Left renal pelvis (tissue), 4 donors: ENCODE measurements at regions not wholly inside any gene's neighbourhood (a gene's known extent, or its start where the extent isn't known, plus 50 kb on each side); places are given as distances from the start of the nearest gene placed in this dataset.
"Not testable (repeated sequence)": the region's sequence is repeated elsewhere in the genome, so short reads cannot be mapped to it uniquely, and the experiment has no call there.

Experiments
- DNase-seq, 4 donors: peaks; one replicate each; pipeline ENCODE4 v3.0.0-alpha.2; 2013; ENCODE audit warnings: low read depth in 4 of 4, low spot score in 3 of 4

DNA sequence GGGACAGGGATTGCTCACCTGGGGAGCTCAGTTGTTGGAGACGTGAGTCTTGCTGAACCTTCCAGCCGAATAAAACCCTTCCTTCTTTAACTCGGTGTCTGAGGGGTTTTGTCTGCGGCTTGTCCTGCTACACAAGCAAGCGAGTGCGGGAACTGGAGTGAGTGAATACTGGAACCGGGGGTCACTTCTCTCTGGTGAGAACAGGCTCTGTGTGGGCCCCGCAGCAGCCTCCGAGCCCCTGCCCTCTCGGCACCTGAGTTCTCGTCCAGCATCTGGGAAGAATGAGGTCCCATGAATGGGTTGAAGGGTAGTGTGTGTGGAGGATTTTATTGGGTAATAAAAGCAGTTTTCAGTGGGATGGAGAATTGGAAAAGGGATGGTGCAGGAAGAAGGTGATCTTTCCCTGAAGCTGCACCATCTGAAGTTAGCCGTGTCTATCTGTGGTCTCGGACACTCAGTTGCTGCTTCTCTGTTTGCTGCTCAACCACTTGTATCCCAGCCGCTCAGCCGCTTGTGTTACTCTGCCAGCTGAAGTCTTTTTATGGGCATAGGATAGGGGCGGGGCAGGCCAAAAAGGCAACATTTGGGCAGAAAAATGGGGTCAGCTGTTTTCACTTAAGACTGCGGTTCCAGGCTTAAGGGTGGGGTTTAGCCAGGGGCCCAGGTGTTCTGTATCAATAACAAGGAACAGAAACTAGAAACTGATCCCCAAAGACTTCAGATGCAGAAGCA is 450.6 kb upstream of the CAMK1G start:
- DNase-seq = no peak

DNA sequence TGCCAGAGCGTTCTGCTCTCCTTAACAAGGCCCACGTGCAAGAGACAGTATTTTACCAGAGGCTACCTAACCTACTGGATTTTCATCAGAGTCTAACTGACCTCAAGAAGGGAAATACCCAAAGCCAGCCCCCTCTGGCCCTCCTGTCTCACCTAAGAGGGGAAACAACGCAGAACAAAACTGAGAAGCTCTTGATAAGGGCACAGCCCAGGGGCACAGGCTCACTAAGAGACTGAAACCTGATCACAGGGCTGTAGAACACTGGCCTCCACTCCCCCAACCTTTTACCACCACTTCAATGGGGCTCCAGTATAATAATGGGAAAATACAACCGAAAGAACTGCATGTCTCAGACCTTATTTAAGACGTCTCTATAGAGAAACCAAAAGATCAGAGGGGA is 449.5 kb upstream of the CAMK1G start:
- no peak for DNase-seq

DNA sequence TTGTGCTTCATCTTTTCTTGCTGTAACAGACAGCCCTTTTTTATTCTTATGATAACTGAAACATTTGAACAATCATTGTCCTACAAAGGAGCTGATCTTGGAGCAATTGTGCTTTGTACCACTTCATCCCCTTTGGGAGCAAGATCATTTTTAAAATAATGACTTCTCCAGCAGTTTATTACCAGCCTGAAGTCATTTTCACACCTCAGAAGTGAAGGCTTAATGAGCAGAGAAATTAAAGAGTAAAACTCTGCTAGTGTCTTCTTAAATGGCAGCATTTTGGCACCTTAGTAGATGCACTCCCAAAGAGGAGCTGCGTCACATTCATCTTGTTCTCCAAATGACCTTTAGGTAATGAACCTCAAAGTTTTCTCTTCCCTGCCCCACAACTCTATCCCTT is 439.6 kb upstream of the CAMK1G start:
- DNase-seq = no peak

DNA sequence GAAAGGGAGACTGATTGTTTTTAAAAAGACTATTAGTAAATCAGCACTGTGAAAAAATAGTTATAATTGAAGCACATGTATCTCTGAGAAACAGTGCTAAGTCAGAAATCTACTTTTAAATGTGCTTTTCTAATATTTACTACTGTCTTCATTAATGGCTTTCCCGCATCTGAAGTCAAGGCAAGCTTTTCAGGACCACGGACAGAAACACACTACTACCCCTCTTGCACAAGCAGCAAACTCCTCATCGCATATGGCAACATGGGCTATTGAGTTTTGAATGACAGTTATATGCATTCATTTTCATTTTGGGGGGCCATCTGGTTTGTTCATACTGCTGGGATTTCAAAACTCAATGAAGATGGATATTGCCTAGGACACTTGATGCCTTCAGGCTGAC is 433.4 kb upstream of the CAMK1G start:
- DNase-seq = peak; percentile 41 to 71 (median 59)

DNA sequence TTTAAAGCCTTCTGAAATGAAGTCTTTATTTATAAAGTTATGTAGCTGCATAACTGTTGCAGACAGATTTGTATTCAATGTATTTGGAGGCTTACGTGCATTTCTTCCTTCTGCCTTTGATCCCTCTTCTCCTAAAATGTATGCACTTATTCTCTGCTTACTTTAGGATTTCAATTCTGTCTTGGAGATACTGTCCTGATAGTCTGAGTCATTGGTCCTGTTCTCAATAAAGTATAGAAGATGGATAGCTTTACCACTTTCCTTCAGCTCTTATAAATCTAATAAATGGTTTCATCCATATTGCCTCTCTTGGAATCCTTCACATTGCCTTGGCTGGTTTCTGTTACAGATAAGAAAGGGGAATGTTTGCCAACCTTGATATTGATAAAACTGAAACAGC is 430.1 kb upstream of the CAMK1G start:
- DNase-seq = no peak

DNA sequence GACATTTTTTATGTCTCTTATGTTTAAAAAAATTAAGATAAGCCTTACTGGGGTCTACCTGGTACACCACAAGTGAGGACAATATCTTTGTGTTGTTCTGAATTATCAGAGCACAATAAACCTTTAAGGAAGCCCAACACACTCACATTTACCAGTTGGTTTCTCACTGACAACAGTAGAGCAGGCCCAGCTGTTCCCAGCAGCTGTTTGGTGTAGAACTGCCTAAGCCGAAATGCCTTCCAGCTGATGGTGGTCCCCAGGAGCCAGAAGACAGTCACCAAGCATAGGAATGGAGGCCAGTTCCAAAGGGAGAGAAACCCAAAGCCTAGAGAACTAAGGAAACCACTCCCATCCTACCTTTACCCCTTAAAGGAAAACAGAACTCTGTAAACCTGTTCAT is 428.6 kb upstream of the CAMK1G start:
- DNase-seq = no peak

DNA sequence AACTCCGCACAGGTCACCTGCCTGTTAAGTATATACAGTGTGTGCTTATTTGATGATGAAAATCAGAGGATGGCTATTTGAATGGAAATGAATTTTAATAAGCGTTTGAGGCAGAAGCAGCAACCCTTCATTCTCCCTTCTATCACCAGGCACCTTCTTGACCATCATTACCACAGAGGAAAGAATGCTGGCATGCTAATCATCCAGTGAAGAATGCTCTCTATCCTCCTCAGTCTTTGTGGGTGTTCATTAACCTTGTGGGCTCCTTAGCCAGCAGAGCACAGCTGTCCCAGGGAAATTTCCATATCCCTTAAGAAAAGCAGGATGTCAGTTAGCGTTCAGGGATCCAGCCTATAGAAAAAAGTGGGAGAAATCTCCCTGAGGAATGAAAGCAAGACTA is 428.0 kb upstream of the CAMK1G start:
- DNase-seq = no peak

DNA sequence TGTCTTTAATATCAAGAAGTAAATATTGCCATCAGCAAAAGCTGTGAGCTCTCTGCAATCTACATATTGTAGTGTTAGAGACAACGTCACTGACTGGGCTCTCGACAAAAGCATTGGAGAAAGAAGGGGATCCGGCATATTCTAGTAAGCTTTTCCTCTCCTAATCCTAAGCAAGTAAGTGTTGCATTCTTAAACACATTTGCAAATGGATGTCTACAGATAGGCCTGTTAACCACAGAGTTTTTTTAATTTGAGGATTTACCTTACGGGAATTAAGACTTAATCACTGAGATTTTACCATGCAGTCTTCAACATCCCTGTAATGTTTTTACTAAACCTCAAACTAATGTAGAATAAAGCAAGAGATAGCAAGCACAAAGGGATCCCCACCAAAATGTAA is 426.5 kb upstream of the CAMK1G start:
- no peak for DNase-seq

DNA sequence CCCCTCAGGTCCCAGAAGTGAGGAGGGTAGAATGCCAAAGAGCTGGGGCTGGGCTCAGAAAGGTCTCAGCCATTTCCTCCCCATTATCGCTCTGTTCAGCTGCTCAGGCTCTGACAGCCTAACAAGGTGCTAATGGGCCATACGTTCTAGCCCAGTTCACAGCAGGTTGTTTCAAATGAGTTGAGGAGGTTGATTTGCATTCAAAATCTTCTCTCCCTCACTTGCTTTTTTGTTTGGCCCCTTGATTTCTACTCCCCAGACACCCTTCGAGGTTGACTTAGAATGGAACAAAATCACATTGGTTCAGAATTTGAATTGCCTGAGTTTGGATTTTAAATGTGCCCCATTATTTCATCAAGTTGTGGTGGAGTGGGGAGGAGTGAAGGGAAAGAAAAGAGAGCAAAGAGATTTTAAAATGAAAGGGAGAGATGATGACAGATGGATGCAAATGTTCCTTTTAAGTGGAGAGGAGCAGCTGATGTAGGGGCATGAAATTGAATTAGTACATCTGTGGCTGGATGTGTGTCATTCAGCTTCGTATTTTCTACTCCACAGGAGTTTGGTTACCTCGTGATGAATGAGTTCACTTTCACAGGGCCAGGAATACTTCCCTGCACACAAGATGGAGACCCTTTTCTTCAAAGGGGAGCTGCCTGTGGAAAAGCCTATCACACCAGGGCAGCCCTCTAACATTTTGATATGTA is 425.8 kb upstream of the CAMK1G start:
- no peak for DNase-seq

DNA sequence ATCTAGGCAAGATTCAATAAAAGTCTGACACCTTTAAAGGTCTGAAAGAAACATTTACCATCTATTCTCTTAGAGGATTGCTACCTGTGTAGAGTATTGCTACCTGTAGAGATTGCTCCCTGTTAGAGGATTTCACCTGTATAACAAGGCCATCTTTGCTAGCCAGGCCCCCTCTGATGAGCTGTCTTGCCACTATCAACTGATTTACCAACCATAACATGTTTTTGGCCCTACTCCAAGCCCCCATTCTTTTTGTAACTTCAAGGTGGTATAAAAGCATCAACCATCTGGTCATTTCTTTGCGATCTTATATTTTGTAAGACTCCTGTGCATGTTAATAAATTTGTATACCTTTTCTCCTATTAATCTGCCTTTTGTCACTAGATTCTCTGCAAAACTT is 424.7 kb upstream of the CAMK1G start:
- no peak for DNase-seq

DNA sequence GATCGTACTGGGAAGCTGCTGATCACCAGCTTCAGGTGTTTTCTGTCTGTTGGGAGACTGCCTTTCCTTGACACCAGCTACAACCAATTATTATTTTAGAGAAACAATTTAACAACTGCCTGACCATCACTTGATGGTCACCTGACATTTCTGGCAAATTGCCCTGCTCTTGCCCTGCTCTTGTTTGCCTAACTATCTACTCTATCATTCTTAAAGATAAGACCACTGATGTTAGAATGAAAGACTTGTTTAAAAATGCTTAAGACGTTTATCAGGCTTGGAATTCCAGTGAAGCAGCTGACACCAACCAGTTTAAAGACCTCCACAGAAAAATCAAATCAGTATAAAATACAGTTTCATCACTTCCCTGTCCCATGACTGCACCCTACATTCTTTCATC is 423.3 kb upstream of the CAMK1G start:
- DNase-seq = no peak

DNA sequence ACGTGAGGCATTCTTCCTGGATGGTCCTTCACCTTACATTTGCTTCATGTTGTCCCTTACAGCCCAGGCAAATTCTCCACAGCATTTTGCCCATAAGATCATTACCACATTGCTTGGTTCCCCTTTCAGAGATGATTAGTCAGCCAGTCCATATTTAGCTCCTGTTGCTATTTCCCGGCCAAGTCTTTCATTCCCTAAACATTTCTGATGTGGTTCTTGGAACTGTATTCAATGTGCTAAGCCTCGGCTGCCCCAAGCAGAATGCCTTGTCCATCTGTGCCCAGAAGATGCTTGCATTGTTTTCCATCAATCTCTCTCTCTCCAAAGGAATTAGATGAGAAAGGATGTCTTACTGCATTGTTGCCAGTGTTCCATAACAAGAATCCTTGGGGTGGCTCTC is 420.9 kb upstream of the CAMK1G start:
- no peak for DNase-seq

DNA sequence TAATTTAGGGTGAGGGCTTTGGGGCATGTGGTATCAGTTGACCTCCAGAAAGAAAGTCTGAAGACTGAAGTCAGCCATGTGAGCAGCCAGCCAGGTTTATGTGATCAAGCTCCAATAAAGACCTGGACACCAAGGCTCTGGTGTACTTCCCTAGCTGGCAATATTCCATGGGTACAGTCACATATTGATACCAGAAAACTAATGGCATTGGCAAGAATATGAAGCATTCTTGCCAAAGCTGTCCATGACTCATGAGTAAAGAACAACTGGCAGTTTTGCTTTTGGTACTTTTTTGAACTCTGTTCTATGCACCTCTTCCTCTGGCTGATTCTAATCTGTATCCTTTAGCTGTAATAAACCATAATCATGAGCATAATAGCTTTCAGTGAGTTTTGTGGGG is 415.3 kb upstream of the CAMK1G start:
- no peak for DNase-seq

DNA sequence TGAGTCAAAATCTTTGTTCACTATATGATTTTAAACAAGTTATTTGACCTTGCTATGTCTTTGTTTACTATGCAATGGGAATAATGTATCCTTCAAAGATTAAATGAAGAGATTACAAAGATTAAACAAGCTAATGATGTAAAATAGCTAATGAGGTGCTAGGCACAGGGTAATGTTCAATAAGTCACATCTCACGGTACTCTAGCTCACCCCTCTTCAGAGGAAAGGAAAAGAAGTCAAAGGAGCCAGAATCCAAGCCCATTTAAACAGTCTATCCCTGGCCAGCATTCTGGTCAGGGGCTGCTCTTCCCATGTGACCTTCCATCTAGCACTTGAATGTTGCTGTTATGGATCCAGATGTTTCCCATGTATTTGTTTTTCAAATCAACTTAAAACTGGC is 412.4 kb upstream of the CAMK1G start:
- no peak for DNase-seq

DNA sequence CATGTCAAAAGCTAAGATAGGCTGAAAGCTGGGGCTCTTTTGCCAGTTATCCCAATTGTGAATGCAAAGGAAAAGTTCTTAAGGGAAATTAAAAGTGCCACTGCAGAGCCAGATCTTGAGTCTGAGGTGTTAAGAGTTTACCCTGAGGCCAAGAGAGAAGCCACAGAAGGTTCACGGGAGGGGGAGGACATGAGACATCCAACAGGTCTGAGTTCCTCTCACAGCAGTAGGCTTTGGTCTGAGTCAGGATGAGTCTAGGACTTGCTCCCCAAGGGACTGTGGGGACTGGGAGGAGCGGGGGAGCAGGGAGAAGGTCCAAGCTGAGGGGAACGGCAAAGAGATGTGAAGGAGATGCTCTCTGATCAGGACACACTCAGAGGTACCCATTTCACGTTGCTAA is 411.2 kb upstream of the CAMK1G start:
- DNase-seq = no peak

DNA sequence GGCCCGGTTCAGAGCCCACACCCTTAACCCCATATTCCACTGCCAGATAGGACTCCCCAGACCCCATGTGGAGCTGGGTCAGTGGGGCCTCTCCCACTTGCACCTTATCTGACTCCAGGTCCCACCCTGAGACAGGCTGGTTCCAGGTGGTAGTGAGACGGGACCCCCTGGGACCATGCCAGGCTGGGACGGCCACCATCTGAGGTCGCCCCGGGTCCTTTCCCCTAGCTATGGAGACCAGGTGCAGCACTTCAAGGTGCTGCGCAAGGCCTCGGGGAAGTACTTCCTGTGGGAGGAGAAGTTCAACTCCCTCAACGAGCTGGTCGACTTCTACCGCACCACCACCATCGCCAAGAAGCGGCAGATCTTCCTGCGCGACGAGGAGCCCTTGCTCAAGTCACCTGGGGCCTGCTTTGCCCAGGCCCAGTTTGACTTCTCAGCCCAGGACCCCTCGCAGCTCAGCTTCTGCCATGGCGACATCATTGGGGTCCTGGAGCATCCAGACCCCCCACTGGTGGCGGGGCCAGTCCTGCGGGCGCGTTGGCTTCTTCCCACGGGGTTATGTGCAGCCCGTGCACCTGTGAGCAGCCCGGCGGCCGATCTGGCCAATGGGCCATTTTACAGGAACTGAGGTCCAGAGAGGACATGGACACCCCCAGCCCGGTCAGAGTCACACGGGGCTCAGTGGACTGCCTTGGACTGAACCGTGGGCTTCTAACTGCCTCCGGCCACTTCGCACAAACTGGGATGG is 410.5 kb upstream of the CAMK1G start:
- not testable (repeated sequence) for DNase-seq

DNA sequence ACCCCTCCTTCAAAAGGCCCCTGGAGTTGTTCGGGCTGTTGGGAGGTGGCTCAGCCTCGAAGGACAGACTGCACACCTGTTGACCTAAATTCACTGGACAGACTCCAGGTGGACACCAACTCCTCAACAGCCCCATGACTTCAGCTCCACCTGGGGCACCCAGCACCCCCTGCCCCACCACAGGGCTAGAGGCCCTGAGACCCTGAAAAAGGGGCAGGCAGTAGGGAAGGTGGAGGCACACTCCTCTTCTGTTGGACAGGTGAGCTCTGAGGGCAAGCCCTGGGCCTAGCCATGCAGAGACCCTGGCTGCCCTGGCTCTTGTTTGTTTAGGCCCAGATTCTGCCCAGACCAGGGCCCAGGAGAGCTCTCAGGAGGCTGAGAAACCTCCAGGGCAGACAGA is 409.7 kb upstream of the CAMK1G start:
- DNase-seq = not testable (repeated sequence)

DNA sequence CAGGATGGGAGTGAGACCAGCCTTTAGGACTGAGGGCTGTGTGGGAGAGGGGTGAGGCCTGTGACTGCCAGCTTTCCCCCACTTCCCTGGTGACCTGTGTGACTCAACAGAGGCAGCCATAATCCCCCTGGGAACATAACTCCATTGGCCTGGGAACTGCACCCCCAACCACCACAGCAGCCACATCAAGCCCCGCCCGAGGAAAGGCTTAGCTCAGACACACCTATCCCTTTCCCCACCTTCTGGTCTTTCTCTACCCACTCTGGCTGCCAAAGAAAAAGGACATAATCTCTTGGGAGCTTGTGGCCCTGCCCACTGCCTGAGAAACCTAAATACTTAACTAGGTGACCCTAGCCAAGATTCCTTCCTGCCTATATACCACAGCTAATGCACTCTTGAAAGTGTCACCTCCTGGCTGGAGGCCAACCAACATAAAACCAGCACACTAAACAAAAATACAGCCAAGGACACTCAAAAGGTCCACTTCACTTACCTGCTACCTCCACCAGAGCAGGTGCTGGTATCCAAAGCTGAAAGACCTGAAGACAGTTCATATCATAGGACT is 406.6 kb upstream of the CAMK1G start:
- DNase-seq = no peak

DNA sequence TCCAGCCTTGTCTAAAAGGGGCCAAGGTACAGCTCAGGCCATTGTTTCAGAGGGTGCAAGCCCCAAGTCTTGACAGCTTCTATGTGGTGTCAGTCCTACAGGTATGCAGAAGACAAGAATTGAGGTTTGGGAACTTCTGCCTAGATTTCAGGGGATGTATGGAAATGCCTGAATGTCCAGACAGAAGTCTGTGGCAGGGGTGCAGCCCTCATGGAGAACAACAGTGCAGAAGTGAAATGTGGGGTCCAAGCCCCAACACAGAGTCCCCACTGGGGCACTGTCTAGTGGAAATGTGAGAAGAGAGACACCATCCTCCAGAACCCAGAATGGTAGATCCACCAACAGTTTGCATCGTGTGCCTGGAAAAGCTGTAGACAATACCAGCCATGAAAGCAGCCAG is 400.3 kb upstream of the CAMK1G start:
- no peak for DNase-seq

DNA sequence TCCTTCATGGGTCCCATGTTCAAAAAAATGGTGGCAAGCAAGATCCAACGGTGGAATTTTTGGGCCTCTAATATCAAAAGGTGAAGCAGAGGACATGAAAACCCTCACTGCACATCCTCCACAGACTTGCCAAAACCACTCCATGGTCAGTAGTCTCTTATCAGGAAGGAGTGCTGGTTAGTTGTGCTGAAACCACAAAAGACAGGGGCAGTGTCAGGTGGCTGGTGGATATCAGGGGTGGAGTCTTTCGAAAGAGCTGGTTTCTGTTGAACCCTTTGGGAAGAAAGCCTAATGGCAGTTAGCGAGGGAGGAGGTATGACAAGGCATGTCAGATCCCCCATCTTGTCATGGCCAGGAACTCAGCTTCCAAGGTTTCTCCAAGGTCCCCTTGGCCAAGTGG is 395.9 kb upstream of the CAMK1G start:
- DNase-seq = no peak

DNA sequence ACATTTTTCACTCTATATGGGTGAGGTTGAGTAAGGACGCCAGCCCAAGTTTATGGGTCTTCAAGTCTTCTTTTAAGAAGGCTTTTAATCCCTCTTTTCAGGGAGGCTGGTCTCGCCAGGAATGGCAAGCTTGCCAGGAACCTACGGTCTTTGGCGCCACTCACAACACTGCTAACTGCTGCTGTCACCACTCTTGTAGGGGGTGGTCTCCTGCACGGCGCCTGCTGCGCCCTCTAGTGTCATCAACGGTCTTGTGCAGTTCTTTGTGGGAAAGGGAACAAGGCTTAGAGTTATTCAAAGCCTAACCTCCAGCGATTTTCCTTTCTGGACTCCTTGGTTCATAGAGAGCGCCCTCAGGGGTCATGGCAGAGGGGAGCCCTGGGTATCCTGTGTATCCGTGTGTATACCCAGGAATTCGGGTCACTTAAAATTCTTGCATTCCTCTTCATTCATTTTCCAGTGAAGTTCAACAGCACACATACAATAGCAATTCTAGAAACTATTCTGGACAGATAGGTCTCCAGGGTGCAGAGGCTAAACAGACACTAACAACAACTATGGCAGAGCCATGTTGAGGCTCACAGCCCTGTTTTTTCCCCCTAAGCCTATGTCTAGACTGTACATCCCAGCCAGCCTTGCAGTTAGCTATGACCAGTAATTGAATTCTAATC is 392.8 kb upstream of the CAMK1G start:
- peak in 1 of 4 donors; percentile 35 for DNase-seq
